Stomach (tissue), 4 donors: ENCODE measurements at regions not wholly inside any gene's neighbourhood (a gene's known extent, or its start where the extent isn't known, plus 50 kb on each side); places are given as distances from the start of the nearest gene placed in this dataset.

Experiments used
- EP300 ChIP-seq: sonication (generic); formaldehyde crosslinking; IDR thresholded peaks from one replicate; pipeline ENCODE4 v1.6.1; 2017; ENCODE audit warnings: antibody characterized with exemption
- POLR2AphosphoS5 ChIP-seq, 3 donors: sonication (generic); formaldehyde crosslinking; IDR thresholded peaks; one replicate each; pipeline ENCODE4 v1.6.1; 2016; ENCODE audit warnings: antibody characterized with exemption in 3 of 3
- TF ChIP-seq, protein P1 (sequence below), 7 experiments: fragments of 450-650 bp in 4 of 7; fragments of 200-600 bp in 3 of 7; sonication (generic) in 3 of 7; IDR thresholded peaks; one replicate each; pipeline ENCODE4 v1.5.1; 2016 to 2019; ENCODE audit warnings: antibody characterized with exemption in 7 of 7, control low read depth in 2 of 7, mild to moderate bottlenecking in 1 of 7

DNA sequence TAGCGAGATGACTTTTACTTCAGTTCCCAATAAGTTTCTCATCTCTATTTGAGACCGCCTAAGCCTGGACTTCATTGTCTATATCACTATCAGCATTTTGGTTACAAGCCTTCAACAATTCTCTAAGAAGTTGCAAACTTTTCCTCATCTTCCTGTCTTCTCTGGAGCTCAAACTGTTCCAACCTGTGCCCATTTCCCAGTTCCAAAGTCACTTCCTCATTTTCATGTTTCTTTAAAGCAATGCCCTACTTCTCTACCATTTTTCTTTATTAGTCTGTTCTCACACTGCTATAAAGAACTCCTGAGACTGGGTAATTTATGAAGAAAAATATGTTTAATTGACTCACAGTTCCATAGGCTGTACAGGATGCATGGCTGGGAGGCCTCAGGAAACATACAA is 251.9 kb downstream of the TECRL start:
- TF ChIP-seq, protein P1, sequence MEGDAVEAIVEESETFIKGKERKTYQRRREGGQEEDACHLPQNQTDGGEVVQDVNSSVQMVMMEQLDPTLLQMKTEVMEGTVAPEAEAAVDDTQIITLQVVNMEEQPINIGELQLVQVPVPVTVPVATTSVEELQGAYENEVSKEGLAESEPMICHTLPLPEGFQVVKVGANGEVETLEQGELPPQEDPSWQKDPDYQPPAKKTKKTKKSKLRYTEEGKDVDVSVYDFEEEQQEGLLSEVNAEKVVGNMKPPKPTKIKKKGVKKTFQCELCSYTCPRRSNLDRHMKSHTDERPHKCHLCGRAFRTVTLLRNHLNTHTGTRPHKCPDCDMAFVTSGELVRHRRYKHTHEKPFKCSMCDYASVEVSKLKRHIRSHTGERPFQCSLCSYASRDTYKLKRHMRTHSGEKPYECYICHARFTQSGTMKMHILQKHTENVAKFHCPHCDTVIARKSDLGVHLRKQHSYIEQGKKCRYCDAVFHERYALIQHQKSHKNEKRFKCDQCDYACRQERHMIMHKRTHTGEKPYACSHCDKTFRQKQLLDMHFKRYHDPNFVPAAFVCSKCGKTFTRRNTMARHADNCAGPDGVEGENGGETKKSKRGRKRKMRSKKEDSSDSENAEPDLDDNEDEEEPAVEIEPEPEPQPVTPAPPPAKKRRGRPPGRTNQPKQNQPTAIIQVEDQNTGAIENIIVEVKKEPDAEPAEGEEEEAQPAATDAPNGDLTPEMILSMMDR (IDR thresholded peaks at IDR 0.05): no peak
- TF ChIP-seq POLR2AphosphoS5 (IDR thresholded peaks at IDR 0.05): no peak
- TF ChIP-seq EP300: no peak
